ENCODE measurements at regions not wholly inside any gene's neighbourhood (a gene's known extent, or its start where the extent isn't known, plus 50 kb on each side); places are given as distances from the start of the nearest gene placed in this dataset.

- TF ChIP-seq, protein P1, sequence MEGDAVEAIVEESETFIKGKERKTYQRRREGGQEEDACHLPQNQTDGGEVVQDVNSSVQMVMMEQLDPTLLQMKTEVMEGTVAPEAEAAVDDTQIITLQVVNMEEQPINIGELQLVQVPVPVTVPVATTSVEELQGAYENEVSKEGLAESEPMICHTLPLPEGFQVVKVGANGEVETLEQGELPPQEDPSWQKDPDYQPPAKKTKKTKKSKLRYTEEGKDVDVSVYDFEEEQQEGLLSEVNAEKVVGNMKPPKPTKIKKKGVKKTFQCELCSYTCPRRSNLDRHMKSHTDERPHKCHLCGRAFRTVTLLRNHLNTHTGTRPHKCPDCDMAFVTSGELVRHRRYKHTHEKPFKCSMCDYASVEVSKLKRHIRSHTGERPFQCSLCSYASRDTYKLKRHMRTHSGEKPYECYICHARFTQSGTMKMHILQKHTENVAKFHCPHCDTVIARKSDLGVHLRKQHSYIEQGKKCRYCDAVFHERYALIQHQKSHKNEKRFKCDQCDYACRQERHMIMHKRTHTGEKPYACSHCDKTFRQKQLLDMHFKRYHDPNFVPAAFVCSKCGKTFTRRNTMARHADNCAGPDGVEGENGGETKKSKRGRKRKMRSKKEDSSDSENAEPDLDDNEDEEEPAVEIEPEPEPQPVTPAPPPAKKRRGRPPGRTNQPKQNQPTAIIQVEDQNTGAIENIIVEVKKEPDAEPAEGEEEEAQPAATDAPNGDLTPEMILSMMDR (IDR thresholded peaks at IDR 0.05; ENCODE audit: low read depth, low read length), result no peak
- TF ChIP-seq EZH2phosphoT487 (IDR thresholded peaks at IDR 0.05; ENCODE audit: low read depth), result no peak
These were observed 177.9 kb downstream of the PHLDA1 start for GRCh38 chr12:75853626-75854025.
